BE2C (cell line): ENCODE measurements at regions not wholly inside any gene's neighbourhood (a gene's known extent, or its start where the extent isn't known, plus 50 kb on each side); places are given as distances from the start of the nearest gene placed in this dataset.

Experiments used
- DNase-seq: peaks from one replicate; pipeline ENCODE4 v3.0.0-alpha.2; 2020
- H3K27me3 ChIP-seq: fragments of 250-450 bp; sonication (Bioruptor Pico); 2 replicates; pipeline ENCODE4 v1.5.1; 2020; ENCODE audit warnings: mild to moderate bottlenecking
- H3K36me3 ChIP-seq: fragments of 250-450 bp; sonication (Bioruptor Pico); 2 replicates; pipeline ENCODE4 v1.5.1; 2020; ENCODE audit warnings: mild to moderate bottlenecking
- H3K4me1 ChIP-seq: fragments of 250-450 bp; sonication (Bioruptor Pico); 2 replicates; pipeline ENCODE4 v1.5.1; 2020
- H3K4me3 ChIP-seq: 2 replicates; pipeline ENCODE4 v1.5.1; 2011; ENCODE audit warnings: low read depth, low read length
- H3K9me3 ChIP-seq: fragments of 250-450 bp; sonication (Bioruptor Pico); 2 replicates; pipeline ENCODE4 v1.5.1; 2020
- CTCF ChIP-seq: IDR thresholded peaks from 2 replicates; pipeline ENCODE4 v1.5.1; 2012; ENCODE audit warnings: mild to moderate bottlenecking, low read depth, low read length

GRCh38 chr1:47656719-47657685 is 219.2 kb downstream of the FOXD2 start:
- H3K4me1 ChIP-seq: no peaks in the 10 kb centered on the region
- no peaks in the 10 kb centered on the region for H3K9me3 ChIP-seq
- H3K36me3 ChIP-seq: no peaks in the 10 kb centered on the region
- no peak overlapping the region for H3K4me3 ChIP-seq
- no peak for TF ChIP-seq CTCF
- DNase-seq: no peak
- H3K27me3 ChIP-seq: no peaks in the 10 kb centered on the region

- no peaks in the 10 kb centered on the region for H3K36me3 ChIP-seq
- TF ChIP-seq CTCF: no peak
- DNase-seq: no peak
- H3K27me3 ChIP-seq: no peaks in the 10 kb centered on the region
- no peak overlapping the region for H3K4me3 ChIP-seq
- no peaks in the 10 kb centered on the region for H3K9me3 ChIP-seq
- H3K4me1 ChIP-seq: no peaks in the 10 kb centered on the region
These were observed 220.5 kb downstream of the FOXD2 start for GRCh38 chr1:47658161-47658920.

- H3K9me3 ChIP-seq: no peaks in the 10 kb centered on the region
- no peak overlapping the region for H3K4me3 ChIP-seq
- H3K4me1 ChIP-seq: no peaks in the 10 kb centered on the region
- H3K27me3 ChIP-seq: no peaks in the 10 kb centered on the region
- H3K36me3 ChIP-seq: no peaks in the 10 kb centered on the region
- DNase-seq: no peak
- no peak for TF ChIP-seq CTCF
These were observed 221.3 kb downstream of the FOXD2 start for GRCh38 chr1:47659146-47659545.

GRCh38 chr1:47660622-47661021 is 222.8 kb downstream of the FOXD2 start:
- Histone ChIP-seq H3K9me3 (no peaks in the 10 kb centered on the region), H3K4me1 (no peaks in the 10 kb centered on the region), H3K27me3 (no peaks in the 10 kb centered on the region), H3K4me3 (no peak overlapping the region), H3K36me3 (no peaks in the 10 kb centered on the region)
- TF ChIP-seq CTCF: no peak
- DNase-seq: no peak

GRCh38 chr1:47661040-47661439 is 223.2 kb downstream of the FOXD2 start:
- no peaks in the 10 kb centered on the region for H3K36me3 ChIP-seq
- H3K4me3 ChIP-seq: no peak overlapping the region
- no peak for DNase-seq
- no peaks in the 10 kb centered on the region for H3K4me1 ChIP-seq
- H3K9me3 ChIP-seq: no peaks in the 10 kb centered on the region
- no peaks in the 10 kb centered on the region for H3K27me3 ChIP-seq
- no peak for TF ChIP-seq CTCF
